ENCODE measurements at regions not wholly inside any gene's neighbourhood (a gene's known extent, or its start where the extent isn't known, plus 50 kb on each side); places are given as distances from the start of the nearest gene placed in this dataset.

DNA sequence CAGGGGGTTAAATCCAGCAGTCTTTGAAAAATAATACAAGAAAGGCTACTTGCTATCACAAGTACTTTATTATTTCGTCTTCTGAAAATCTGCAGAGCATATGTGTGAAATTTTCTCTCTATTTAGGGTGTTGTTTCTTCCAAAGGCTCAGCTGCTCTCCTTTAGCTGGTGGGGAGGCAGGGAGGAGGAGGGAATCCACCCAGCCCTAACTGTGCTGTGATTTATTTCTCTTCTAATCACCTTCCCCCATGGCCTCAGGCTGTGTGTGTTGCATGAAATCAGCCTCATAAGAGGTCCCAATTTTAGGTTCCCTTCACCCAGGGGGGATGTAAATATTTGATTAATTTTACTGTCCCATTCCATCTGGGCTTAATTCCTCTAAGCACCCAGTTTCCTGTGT lies 77.6 kb upstream of the PGBD5 start:
- Histone ChIP-seq H3K4me1 (peaks cover 0 to 3% of the 10 kb centered on the region in 2 donors), H3K36me3 (no peaks in the 10 kb centered on the region), H3K27ac (no peak overlapping the region), H3K4me3 (no peak overlapping the region), H3K27me3 (no peaks in the 10 kb centered on the region), H3K9me3 (no peaks in the 10 kb centered on the region)
- intact Hi-C loops (cut with DNase I; ENCODE audit: low total_unique reads): no loop called here
- DNase-seq: no peak
- TF ChIP-seq, protein P1, sequence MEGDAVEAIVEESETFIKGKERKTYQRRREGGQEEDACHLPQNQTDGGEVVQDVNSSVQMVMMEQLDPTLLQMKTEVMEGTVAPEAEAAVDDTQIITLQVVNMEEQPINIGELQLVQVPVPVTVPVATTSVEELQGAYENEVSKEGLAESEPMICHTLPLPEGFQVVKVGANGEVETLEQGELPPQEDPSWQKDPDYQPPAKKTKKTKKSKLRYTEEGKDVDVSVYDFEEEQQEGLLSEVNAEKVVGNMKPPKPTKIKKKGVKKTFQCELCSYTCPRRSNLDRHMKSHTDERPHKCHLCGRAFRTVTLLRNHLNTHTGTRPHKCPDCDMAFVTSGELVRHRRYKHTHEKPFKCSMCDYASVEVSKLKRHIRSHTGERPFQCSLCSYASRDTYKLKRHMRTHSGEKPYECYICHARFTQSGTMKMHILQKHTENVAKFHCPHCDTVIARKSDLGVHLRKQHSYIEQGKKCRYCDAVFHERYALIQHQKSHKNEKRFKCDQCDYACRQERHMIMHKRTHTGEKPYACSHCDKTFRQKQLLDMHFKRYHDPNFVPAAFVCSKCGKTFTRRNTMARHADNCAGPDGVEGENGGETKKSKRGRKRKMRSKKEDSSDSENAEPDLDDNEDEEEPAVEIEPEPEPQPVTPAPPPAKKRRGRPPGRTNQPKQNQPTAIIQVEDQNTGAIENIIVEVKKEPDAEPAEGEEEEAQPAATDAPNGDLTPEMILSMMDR (IDR thresholded peaks at IDR 0.05): no peak
- TF ChIP-seq POLR2A (IDR thresholded peaks at IDR 0.05): no peak

DNA sequence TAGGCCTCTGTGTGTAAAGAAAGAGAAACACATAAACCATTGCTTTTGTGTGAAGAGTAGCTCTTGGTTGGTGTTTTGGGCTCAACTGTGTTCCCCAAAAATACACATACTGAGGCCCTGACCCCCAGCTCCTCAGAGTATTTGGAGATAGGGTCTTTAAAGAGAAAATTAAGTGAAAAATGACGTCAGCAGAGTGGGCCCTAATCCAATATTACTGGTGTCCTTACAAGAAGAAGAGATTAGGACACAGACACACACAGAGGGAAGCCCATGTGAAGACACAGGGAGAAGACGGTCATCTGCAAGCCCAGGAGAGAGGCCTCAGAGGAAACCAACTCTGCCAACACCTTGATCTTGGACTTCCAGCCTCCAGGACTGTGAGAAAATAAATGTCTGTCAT lies 76.9 kb upstream of the PGBD5 start:
- H3K9me3 ChIP-seq: no peaks in the 10 kb centered on the region
- no peaks in the 10 kb centered on the region for H3K36me3 ChIP-seq
- DNase-seq: no peak
- TF ChIP-seq POLR2A (IDR thresholded peaks at IDR 0.05): no peak
- TF ChIP-seq, protein P1 (IDR thresholded peaks at IDR 0.05): no peak
- H3K27me3 ChIP-seq: no peaks in the 10 kb centered on the region
- peaks cover 0 to 3% of the 10 kb centered on the region in 2 donors for H3K4me1 ChIP-seq
- intact Hi-C loops (cut with DNase I; ENCODE audit: low total_unique reads): no loop called here
- no peak overlapping the region for H3K4me3 ChIP-seq
- no peak overlapping the region for H3K27ac ChIP-seq

GRCh38 chr1:230502306-230502705 lies 76.2 kb upstream of the PGBD5 start:
- Histone ChIP-seq H3K27me3 (no peaks in the 10 kb centered on the region), H3K36me3 (no peaks in the 10 kb centered on the region), H3K27ac (no peak overlapping the region), H3K4me1 (peaks cover 0 to 3% of the 10 kb centered on the region in 2 donors), H3K9me3 (no peaks in the 10 kb centered on the region), H3K4me3 (no peak overlapping the region)
- no peak for TF ChIP-seq POLR2A (IDR thresholded peaks at IDR 0.05)
- TF ChIP-seq, protein P1 (IDR thresholded peaks at IDR 0.05): no peak
- DNase-seq: no peak
- intact Hi-C loops (cut with DNase I; ENCODE audit: low total_unique reads): no loop called here

- TF ChIP-seq, protein P1 (IDR thresholded peaks at IDR 0.05): no peak
- no peak for TF ChIP-seq POLR2A (IDR thresholded peaks at IDR 0.05)
- Histone ChIP-seq H3K27ac (no peak overlapping the region), H3K36me3 (no peaks in the 10 kb centered on the region), H3K9me3 (no peaks in the 10 kb centered on the region), H3K27me3 (no peaks in the 10 kb centered on the region), H3K4me1 (peaks cover 0 to 3% of the 10 kb centered on the region in 2 donors), H3K4me3 (no peak overlapping the region)
- intact Hi-C loops (cut with DNase I; ENCODE audit: low total_unique reads): no loop called here
- no peak for DNase-seq
These were observed 75.7 kb upstream of the PGBD5 start for GRCh38 chr1:230501849-230502248.

GRCh38 chr1:230501242-230501641 lies 75.1 kb upstream of the PGBD5 start:
- TF ChIP-seq POLR2A (IDR thresholded peaks at IDR 0.05): no peak
- TF ChIP-seq, protein P1 (IDR thresholded peaks at IDR 0.05): no peak
- no peak overlapping the region for H3K4me3 ChIP-seq
- H3K36me3 ChIP-seq: no peaks in the 10 kb centered on the region
- H3K4me1 ChIP-seq: peaks cover 0 to 3% of the 10 kb centered on the region in 2 donors
- intact Hi-C loops (cut with DNase I; ENCODE audit: low total_unique reads): no loop called here
- H3K27me3 ChIP-seq: no peaks in the 10 kb centered on the region
- no peak overlapping the region for H3K27ac ChIP-seq
- no peak for DNase-seq
- H3K9me3 ChIP-seq: no peaks in the 10 kb centered on the region
